HEK293T (cell line): ENCODE measurements at regions not wholly inside any gene's neighbourhood (a gene's known extent, or its start where the extent isn't known, plus 50 kb on each side); places are given as distances from the start of the nearest gene placed in this dataset.

Experiments used
- ELF4 ChIP-seq: fragments of 450-650 bp; IDR thresholded peaks from 2 replicates; pipeline ENCODE4 v1.6.1; 2017; ENCODE audit warnings: antibody characterized with exemption
- FOXA1 ChIP-seq: fragments of 450-650 bp; IDR thresholded peaks from 2 replicates; pipeline ENCODE4 v1.6.1; 2016; ENCODE audit warnings: mild to moderate bottlenecking
- FOXK2 ChIP-seq: fragments of 450-650 bp; IDR thresholded peaks from 2 replicates; pipeline ENCODE4 v1.6.1; 2016; ENCODE audit warnings: mild to moderate bottlenecking
- FOXM1 ChIP-seq: fragments of 450-650 bp; IDR thresholded peaks from 2 replicates; pipeline ENCODE4 v1.6.1; 2017; ENCODE audit warnings: mild to moderate bottlenecking, borderline replicate concordance
- L3MBTL2 ChIP-seq: fragments of 450-650 bp; conservative IDR thresholded peaks from 2 replicates; pipeline ENCODE4 v1.6.1; 2016; ENCODE audit warnings: mild to moderate bottlenecking
- SP1 ChIP-seq: fragments of 450-650 bp; IDR thresholded peaks from 2 replicates; pipeline ENCODE4 v1.6.1; 2017
- TF ChIP-seq, protein P1 (sequence below): fragments of 450-650 bp; IDR thresholded peaks from 2 replicates; pipeline ENCODE4 v1.6.1; 2016

DNA sequence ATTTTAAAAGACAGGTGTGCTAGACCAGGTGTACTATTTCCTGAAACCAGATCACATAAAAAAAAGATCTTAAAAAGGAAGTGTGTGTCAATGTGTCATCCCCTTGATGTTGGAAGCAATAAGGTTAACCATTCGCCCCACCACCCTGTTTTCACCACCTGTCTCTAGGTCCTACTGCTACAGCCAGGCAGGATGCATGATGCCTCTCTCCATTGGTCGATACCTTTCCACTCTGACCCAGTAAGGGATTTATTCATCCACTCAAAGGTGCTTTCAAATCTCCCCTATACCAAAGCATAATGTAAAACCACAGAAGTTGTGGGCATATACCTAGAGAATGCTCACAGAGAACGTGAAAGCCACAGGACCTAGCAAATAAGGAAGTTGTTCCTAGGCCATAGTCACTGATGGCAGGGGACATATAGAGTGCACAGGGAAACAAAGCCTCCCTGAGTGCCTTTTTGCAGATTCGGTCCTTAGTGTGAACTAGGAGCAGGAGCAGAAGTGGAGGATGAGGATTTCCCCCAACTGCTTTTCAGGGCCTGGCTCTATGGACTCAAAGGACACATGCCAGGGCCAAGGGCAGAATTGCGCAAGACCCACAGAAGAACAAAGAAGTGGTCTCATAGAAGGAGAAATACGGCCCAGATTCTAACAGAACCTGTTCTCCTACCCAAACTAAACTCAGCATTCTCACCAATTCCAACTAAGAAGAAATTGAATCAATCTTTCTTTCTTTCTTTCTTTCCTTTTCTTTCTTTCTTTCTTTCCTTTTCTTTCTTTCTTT, 631.5 kb upstream of the NRP1 start:
- TF ChIP-seq ELF4 (no peak), L3MBTL2 (no peak), FOXK2 (no peak), FOXA1 (no peak), SP1 (no peak), FOXM1 (no peak)
- TF ChIP-seq, protein P1, sequence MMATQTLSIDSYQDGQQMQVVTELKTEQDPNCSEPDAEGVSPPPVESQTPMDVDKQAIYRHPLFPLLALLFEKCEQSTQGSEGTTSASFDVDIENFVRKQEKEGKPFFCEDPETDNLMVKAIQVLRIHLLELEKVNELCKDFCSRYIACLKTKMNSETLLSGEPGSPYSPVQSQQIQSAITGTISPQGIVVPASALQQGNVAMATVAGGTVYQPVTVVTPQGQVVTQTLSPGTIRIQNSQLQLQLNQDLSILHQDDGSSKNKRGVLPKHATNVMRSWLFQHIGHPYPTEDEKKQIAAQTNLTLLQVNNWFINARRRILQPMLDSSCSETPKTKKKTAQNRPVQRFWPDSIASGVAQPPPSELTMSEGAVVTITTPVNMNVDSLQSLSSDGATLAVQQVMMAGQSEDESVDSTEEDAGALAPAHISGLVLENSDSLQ = no peak
